GM21360 (cell line): ENCODE measurements at regions not wholly inside any gene's neighbourhood (a gene's known extent, or its start where the extent isn't known, plus 50 kb on each side); places are given as distances from the start of the nearest gene placed in this dataset.

ENCODE experiments used
- ATAC-seq: cut with Tn5 transposase; IDR thresholded peaks from one replicate; pipeline ENCODE4 v1.9.1; 2021; ENCODE audit warnings: mild to moderate bottlenecking, moderate library complexity; ENCODE audit not compliant: unreplicated experiment

GRCh38 chr3:22296601-22297000, 545.6 kb upstream of the ZNF385D start:
- no peak for ATAC-seq

GRCh38 chr3:22297436-22297835, 546.4 kb upstream of the ZNF385D start:
- no peak for ATAC-seq

GRCh38 chr3:22306454-22306853, 555.4 kb upstream of the ZNF385D start:
- ATAC-seq: no peak

- ATAC-seq: no peak
These were observed 557.9 kb upstream of the ZNF385D start for GRCh38 chr3:22308871-22309270.

GRCh38 chr3:22315925-22316324, 564.9 kb upstream of the ZNF385D start:
- no peak for ATAC-seq

DNA sequence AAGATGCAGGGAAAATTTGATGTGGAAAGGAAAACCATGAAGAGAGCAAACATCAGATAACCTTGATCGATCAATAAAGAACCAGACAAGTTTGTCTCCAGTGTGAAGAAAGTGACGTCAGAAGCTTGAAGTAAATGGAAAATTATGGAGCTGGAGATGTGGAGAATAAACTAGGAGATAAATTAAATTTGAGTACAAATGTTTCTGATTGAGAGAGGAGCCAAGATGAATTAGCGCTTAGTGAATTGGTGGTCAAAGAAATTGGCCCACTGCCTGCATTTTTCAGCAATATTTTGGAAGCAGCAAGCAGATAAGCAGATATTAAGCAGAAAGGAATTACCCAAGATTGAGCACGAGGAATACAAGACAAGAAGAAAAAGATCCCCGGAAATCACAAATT, 567.3 kb upstream of the ZNF385D start:
- ATAC-seq: no peak

DNA sequence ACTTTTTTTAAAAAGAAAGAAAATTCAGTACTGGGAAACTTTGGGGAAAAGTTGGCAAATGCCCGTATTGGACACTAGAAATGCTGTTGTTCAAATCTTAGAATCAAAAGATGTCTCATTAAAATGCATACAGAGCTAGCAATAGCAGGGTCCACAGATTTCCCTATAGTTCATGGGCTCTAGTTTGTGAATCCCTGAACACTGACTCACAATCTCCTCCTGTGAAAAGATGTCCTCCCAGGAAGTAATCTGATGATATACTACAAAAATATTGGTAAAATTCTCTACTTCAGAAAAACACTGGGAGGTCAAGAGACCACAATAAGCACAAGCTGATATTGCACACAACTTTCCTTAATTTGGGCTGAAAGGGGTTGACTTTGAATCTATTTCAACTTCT, 568.4 kb upstream of the ZNF385D start:
- no peak for ATAC-seq

DNA sequence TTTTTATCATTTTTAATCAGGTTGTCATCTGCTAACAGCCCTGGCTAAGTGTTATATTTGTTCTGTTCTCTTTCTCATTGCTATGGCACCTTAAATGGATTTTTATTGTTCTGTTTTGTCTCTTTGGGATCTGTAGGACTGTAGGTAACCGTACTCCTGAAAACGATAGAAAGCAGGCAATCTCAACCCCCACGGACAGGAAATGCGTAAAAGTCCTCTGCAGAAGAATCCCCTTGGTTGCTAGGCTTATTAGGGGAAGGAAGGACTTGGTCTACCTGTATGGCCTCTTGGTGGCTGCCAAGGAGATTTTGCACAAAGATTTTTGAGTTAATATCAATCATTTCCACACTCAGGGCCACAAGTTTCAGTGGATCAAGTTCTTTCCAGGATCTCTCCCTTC, 571.9 kb upstream of the ZNF385D start:
- ATAC-seq: no peak

GRCh38 chr3:22326305-22326704, 575.3 kb upstream of the ZNF385D start:
- ATAC-seq: no peak

- no peak for ATAC-seq
These were observed 584.0 kb upstream of the ZNF385D start for GRCh38 chr3:22334996-22335395.

DNA sequence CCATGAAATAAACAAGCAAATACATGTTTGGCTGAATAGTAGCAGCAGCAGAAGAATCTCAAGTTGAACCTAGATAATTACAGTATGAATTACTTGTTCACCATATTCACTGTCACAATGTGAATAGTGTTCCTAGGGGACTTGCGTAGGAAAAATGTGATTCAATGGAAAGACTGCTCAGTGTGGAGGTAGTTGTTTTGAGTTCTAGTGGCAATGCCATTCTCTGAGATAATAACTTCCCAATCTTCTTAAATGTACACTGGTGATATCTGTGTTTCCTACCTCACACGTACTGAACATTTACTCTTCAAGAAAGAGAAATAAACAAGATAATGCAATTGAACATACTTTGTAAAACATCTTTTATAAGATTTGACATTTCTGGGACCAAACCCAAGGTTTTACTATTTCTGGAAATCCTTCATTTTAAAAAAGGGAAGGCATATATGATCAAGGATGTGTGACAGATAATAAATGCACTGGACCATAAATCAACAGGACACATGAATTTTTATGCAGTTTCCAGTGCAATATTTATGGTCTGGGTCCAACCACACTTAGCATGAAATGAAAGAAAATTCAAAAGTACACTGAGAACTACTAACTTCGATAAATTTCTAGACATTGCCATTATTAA, 598.3 kb upstream of the ZNF385D start:
- ATAC-seq: no peak

GRCh38 chr3:22351806-22352205, 600.8 kb upstream of the ZNF385D start:
- ATAC-seq: no peak

- ATAC-seq: no peak
These were observed 602.1 kb upstream of the ZNF385D start for GRCh38 chr3:22353126-22353525.

GRCh38 chr3:22358334-22358733, 607.3 kb upstream of the ZNF385D start:
- ATAC-seq: no peak

GRCh38 chr3:22360164-22360563, 609.2 kb upstream of the ZNF385D start:
- ATAC-seq: no peak

DNA sequence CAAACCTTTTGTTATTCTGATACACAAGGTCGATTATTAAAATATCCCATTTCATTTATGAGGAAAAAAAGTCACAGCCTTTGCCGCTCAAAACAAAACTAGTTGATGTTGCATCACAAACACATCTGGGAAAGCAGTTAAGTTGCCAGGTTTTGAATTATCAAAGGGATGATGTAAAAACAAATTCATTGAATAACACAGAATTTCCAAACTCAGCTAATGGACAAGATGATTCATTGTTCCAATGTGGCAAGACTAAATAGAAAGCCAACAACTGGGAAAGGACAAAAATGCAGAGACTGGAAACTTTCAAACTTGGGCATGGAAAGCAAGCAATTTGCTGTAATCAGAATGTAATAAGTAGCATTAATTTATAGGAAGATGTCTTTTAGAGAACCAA, 610.0 kb upstream of the ZNF385D start:
- no peak for ATAC-seq

- ATAC-seq: no peak
These were observed 610.5 kb upstream of the ZNF385D start for GRCh38 chr3:22361521-22361920.

- ATAC-seq: no peak
These were observed 613.8 kb upstream of the ZNF385D start for GRCh38 chr3:22364851-22365250.

GRCh38 chr3:22366781-22367180, 615.8 kb upstream of the ZNF385D start:
- no peak for ATAC-seq

- no peak for ATAC-seq
These were observed 620.0 kb upstream of the ZNF385D start for GRCh38 chr3:22371036-22371435.

- no peak for ATAC-seq
These were observed 620.7 kb upstream of the ZNF385D start for GRCh38 chr3:22371607-22372291.

DNA sequence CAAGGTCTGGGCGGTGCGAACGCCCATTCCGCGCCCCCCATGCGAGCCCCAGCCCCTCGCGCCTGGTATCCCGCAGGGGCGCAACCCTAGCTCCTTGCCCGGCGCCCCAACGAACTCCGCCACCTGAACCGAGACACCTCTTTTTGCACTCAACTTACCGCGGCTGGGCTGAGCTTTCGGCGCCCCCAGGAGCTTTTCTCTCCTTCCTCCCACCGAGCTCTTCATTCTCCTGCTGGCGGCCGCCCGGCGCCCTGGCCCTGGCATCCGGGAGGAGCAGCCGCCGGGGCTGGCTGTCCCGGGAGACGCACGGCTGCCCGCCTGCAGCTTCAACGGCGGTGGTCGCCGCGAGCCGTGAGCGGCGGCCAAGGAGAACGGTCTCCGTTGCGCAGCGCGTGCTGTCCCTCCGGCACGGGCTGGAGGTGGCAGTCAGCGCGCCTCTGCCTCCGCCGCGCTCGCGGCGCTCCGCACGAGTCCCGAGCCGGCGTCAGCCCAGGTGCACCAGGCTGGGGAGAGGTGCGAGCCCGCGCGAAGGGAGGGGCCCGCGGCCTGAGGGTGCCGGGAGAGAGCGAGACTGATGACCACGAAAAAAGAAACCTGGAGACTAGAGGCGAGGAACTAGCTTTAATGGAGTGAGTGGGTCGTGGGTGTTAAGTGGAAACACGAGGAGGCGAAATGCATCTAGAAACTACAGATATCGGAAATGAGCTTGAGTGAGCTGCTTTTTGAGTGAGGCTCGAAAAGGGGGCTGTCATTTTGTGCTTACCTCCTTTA, 621.5 kb upstream of the ZNF385D start:
- no peak for ATAC-seq
